Keratinocyte (primary cell): ENCODE measurements at regions not wholly inside any gene's neighbourhood (a gene's known extent, or its start where the extent isn't known, plus 50 kb on each side); places are given as distances from the start of the nearest gene placed in this dataset.

ENCODE experiments used
- DNase-seq: peaks from one replicate; pipeline ENCODE4 v3.0.0-alpha.2; 2011; ENCODE audit warnings: low read depth, missing footprints, low spot score
- FAIRE-seq: peaks from 2 replicates; lab custom pipeline; 2011; peaks lifted over from hg19 to GRCh38; lab: Jason Lieb, UNC
- H2AFZ ChIP-seq: 2 replicates; pipeline ENCODE4 v1.6.0; 2012; ENCODE audit warnings: low read length, control low read depth, inconsistent platforms; ENCODE audit not compliant: control insufficient read depth
- H3K27ac ChIP-seq: 2 replicates; pipeline ENCODE4 v1.5.1; 2011; ENCODE audit warnings: low read length; ENCODE audit not compliant: control insufficient read depth, insufficient read depth
- H3K27me3 ChIP-seq: 3 replicates; pipeline ENCODE4 v1.6.0; 2011; ENCODE audit warnings: low read length; ENCODE audit not compliant: control insufficient read depth, insufficient read depth; ENCODE audit errors: extremely low read depth
- H3K36me3 ChIP-seq, 2 experiments: 2 replicates in 1 of 2; 3 replicates in 1 of 2; pipeline ENCODE4 v1.5.1; 2011; ENCODE audit warnings: low read length in 2 of 2, mild to moderate bottlenecking in 1 of 2; ENCODE audit not compliant: control insufficient read depth in 2 of 2, insufficient read depth in 2 of 2; ENCODE audit errors: extremely low read depth in 1 of 2
- H3K4me1 ChIP-seq: 3 replicates; pipeline ENCODE4 v1.5.1; 2011; ENCODE audit warnings: low read length; ENCODE audit not compliant: control insufficient read depth, insufficient read depth; ENCODE audit errors: extremely low read depth
- H3K4me2 ChIP-seq: 3 replicates; pipeline ENCODE4 v1.6.0; 2011; ENCODE audit warnings: low read depth, low read length; ENCODE audit not compliant: control insufficient read depth, insufficient read depth; ENCODE audit errors: extremely low read depth
- H3K4me3 ChIP-seq, 3 experiments: fragments of 200-600 bp in 1 of 3; sonication (generic) in 1 of 3; 2 replicates in 2 of 3; 3 replicates in 1 of 3; pipeline ENCODE4 v1.5.1; 2011 to 2016; ENCODE audit warnings: low read length in 3 of 3, mild to moderate bottlenecking in 3 of 3, control low read depth in 2 of 3, inconsistent platforms in 1 of 3, low read depth in 1 of 3, mixed read lengths in 1 of 3, mixed run types in 1 of 3, moderate library complexity in 1 of 3; ENCODE audit not compliant: control insufficient read depth in 2 of 3, insufficient read depth in 2 of 3; ENCODE audit errors: extremely low read depth in 1 of 3
- H3K79me2 ChIP-seq: 2 replicates; pipeline ENCODE4 v1.6.0; 2012; ENCODE audit warnings: low read length; ENCODE audit not compliant: control insufficient read depth, insufficient read depth
- H3K9ac ChIP-seq: 3 replicates; pipeline ENCODE4 v1.6.0; 2011; ENCODE audit warnings: low read length; ENCODE audit not compliant: control insufficient read depth, insufficient read depth; ENCODE audit errors: extremely low read depth
- H3K9me1 ChIP-seq: 3 replicates; pipeline ENCODE4 v1.6.0; 2011; ENCODE audit warnings: low read length; ENCODE audit not compliant: control insufficient read depth, insufficient read depth; ENCODE audit errors: extremely low read depth
- H3K9me3 ChIP-seq: 2 replicates; pipeline ENCODE4 v1.5.1; 2012; ENCODE audit warnings: low read depth, low read length; ENCODE audit not compliant: control insufficient read depth
- H4K20me1 ChIP-seq: 3 replicates; pipeline ENCODE4 v1.6.0; 2011; ENCODE audit warnings: low read length; ENCODE audit not compliant: control insufficient read depth, insufficient read depth; ENCODE audit errors: extremely low read depth
- EZH2 ChIP-seq: IDR thresholded peaks from one replicate; pipeline ENCODE4 v1.6.1; 2012; ENCODE audit warnings: inconsistent platforms, mild to moderate bottlenecking, low read length, moderate library complexity
- dilution Hi-C: fragments of 300-500 bp; cut with MboI; formaldehyde crosslinking; loops from one replicate; pipeline ENCODE4 v1.7.0; 2020; ENCODE audit warnings: low sequenced_read_pairs; ENCODE audit not compliant: extremely low pct_ligation_motif_present
- TF ChIP-seq, protein P1 (sequence below), 3 experiments: IDR thresholded peaks in 1 of 3; conservative IDR thresholded peaks in 1 of 3; optimal IDR thresholded peaks in 1 of 3; 2 replicates in 2 of 3; 3 replicates in 1 of 3; pipeline versions ENCODE3 to v1.5.1; 2011; ENCODE audit warnings: low read length in 3 of 3, mild to moderate bottlenecking in 3 of 3, moderate library complexity in 2 of 3, control low read depth in 1 of 3, inconsistent platforms in 1 of 3; ENCODE audit not compliant: insufficient read depth in 2 of 3; ENCODE audit errors: extremely low read depth in 1 of 3

DNA sequence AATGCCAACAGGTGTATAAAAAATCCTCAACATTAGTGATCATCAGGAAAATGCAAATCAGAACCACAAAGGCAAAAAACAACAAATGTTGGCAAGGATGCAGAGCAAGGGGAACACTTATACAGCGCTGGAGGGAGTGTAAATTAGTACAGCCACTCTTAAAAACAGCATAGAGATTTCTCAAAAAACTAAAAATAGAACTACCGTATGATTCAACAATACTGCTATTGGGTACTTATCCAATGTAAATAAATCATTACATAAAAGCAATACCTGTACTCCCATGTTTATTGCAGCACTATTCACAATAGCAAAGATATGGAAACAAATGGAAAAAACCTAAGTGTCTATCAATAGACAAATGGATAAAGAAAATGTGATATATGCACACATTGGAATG is 171.3 kb downstream of the SLC7A11 start:
- no peak overlapping the region for H3K9ac ChIP-seq
- H3K9me1 ChIP-seq = no peaks in the 10 kb centered on the region
- no peak overlapping the region for H3K4me3 ChIP-seq
- no peak for FAIRE-seq
- TF ChIP-seq EZH2 = no peak
- TF ChIP-seq, protein P1, sequence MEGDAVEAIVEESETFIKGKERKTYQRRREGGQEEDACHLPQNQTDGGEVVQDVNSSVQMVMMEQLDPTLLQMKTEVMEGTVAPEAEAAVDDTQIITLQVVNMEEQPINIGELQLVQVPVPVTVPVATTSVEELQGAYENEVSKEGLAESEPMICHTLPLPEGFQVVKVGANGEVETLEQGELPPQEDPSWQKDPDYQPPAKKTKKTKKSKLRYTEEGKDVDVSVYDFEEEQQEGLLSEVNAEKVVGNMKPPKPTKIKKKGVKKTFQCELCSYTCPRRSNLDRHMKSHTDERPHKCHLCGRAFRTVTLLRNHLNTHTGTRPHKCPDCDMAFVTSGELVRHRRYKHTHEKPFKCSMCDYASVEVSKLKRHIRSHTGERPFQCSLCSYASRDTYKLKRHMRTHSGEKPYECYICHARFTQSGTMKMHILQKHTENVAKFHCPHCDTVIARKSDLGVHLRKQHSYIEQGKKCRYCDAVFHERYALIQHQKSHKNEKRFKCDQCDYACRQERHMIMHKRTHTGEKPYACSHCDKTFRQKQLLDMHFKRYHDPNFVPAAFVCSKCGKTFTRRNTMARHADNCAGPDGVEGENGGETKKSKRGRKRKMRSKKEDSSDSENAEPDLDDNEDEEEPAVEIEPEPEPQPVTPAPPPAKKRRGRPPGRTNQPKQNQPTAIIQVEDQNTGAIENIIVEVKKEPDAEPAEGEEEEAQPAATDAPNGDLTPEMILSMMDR (optimal IDR thresholded peaks at IDR 0.05 in 1 of 3, IDR thresholded peaks at IDR 0.05 in 1 of 3, conservative IDR thresholded peaks at IDR 0.05 in 1 of 3; ENCODE audit: extremely low read depth in 1 of 3, insufficient read depth in 2 of 3, low read length in 3 of 3) = no peak
- no peak overlapping the region for H2AFZ ChIP-seq
- H3K4me1 ChIP-seq = no peaks in the 10 kb centered on the region
- dilution Hi-C loops = no loop called here
- no peaks in the 10 kb centered on the region for H3K9me3 ChIP-seq
- DNase-seq = no peak
- no peaks in the 10 kb centered on the region for H3K36me3 ChIP-seq
- H3K27ac ChIP-seq = no peak overlapping the region
- no peaks in the 10 kb centered on the region for H3K27me3 ChIP-seq
- no peaks in the 10 kb centered on the region for H4K20me1 ChIP-seq
- H3K4me2 ChIP-seq = no peak overlapping the region
- no peaks in the 10 kb centered on the region for H3K79me2 ChIP-seq

DNA sequence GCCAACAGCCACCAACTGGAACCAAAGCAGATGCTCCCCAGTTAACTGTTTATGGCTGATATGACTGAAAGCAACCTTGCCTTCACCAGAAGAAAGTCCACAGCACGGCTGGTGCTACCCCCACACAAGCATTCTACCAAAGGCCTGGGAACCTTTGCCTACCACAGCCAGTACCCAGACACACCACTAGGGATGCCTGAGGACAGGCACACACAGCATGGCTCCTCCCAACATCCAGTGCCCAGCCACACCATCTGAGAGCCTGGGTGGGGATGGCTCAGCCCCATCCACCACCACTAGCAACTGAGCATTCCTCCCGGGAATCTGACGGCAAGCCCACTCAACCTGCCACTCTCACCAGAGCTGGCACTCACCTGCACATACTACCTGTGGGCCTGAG is 178.6 kb downstream of the SLC7A11 start:
- Histone ChIP-seq H3K4me2 (no peak overlapping the region), H3K4me1 (no peaks in the 10 kb centered on the region), H3K27ac (no peak overlapping the region), H3K9ac (no peak overlapping the region), H3K4me3 (no peak overlapping the region), H4K20me1 (no peaks in the 10 kb centered on the region), H3K36me3 (no peaks in the 10 kb centered on the region), H3K9me1 (no peaks in the 10 kb centered on the region), H2AFZ (no peak overlapping the region), H3K27me3 (no peaks in the 10 kb centered on the region), H3K9me3 (no peaks in the 10 kb centered on the region), H3K79me2 (no peaks in the 10 kb centered on the region)
- TF ChIP-seq EZH2 = no peak
- TF ChIP-seq, protein P1 (optimal IDR thresholded peaks at IDR 0.05 in 1 of 3, IDR thresholded peaks at IDR 0.05 in 1 of 3, conservative IDR thresholded peaks at IDR 0.05 in 1 of 3; ENCODE audit: extremely low read depth in 1 of 3, insufficient read depth in 2 of 3, low read length in 3 of 3) = peak in 1 of 3 experiments; percentile 7
- DNase-seq (no peak), FAIRE-seq (no peak)
- dilution Hi-C loops = no loop called here
